ENCODE measurements at regions not wholly inside any gene's neighbourhood (a gene's known extent, or its start where the extent isn't known, plus 50 kb on each side); places are given as distances from the start of the nearest gene placed in this dataset.
A peak's percentile ranks its signal among the peaks of the same experiment; 100 is the strongest.

DNA sequence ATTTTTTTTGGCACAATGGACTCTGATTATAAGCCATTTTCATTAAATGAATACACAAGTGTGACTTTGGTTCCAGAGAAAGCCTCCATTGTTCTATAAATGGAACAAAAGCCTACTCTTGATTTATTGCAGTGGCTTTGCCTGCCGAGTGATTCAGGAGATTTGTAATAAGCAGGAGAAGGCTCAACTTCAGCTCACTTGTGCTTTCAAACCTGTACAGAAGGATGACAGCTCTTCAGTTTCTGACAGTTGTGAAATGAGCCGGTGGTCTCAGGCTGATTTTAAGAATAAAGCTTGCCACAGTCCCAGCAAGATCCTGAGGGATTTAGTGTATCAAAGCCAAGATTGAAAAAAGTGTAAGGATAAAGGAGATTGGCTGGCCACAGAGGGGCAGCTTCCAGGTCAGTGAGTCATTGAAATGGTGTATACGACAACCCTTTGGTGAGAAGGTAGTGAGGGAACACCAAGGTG is 438.8 kb upstream of the TGFBR2 start:
- no peak for DNase-seq (ENCODE audit: low read depth in 2 of 2)

DNA sequence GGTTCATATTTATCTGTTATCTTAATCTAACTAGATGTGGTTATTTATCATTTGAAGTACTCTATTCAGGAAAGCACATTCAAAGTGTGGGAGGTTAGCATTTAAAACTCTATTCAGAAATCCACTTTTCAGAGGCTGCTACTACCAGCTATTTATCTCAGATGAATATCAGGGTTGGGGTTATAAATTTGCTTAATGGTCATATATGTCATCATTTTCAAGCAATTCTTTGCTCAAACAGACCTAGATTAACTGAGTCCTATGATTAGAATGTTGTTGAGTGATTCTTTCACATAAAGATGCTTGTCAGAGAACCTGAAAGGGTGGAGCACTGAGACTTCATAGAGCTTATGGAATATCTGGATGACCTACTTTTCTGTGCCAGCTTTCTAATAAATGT is 436.9 kb upstream of the TGFBR2 start:
- DNase-seq (ENCODE audit: low read depth in 2 of 2) = no peak

DNA sequence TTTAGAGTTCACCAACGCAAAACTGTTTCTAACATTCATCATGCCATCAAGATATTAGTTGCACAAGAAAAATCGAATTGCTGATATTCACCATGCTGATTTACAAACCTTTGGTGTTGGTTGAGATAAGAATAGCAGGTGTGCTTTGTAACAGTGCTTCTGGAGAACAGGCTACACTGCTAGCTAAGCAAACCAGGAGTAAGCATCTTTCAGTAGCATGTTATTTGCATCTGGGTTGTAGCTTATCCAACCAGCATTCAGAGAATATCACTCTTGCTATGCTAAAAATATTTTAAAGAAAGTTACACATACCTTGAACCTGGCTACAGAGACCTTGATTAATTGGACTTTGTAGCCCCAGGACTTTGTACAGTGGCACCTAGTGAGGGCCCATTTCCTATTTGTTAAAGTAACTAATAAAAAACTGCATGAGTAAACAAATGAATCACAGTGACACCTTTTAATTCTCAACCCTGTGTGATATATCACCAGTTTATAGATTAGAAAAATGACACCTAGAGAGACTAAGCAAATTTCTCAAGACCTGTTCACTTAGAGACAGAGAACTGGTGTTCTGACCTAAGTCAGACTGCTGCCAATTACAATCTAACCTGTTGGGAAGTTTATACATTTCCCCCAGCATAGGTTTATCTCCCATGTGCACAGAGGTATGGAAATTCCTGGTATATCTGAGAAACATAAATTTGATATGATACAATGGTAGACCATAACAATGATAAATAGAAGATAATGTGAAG is 435.5 kb upstream of the TGFBR2 start:
- no peak for DNase-seq (ENCODE audit: low read depth in 2 of 2)

DNA sequence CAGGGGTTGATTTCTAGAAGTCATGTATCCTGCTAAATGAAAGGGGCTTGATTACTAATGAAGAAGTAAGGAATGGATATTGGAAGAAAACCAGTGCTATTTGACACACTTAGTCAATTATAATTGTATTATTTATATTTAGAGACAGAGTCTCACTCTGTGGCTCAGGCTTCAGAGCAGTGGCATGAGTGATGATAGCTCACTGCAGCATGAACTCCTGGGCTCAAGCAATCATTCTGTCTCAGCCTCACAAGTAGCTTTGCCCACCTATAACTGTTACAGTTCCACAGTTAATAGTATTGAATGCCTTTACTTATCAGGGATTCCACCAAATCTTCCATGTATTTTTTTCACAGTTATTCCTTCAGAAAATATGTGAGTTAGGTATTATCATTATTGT is 432.0 kb upstream of the TGFBR2 start:
- DNase-seq (ENCODE audit: low read depth in 2 of 2) = no peak

DNA sequence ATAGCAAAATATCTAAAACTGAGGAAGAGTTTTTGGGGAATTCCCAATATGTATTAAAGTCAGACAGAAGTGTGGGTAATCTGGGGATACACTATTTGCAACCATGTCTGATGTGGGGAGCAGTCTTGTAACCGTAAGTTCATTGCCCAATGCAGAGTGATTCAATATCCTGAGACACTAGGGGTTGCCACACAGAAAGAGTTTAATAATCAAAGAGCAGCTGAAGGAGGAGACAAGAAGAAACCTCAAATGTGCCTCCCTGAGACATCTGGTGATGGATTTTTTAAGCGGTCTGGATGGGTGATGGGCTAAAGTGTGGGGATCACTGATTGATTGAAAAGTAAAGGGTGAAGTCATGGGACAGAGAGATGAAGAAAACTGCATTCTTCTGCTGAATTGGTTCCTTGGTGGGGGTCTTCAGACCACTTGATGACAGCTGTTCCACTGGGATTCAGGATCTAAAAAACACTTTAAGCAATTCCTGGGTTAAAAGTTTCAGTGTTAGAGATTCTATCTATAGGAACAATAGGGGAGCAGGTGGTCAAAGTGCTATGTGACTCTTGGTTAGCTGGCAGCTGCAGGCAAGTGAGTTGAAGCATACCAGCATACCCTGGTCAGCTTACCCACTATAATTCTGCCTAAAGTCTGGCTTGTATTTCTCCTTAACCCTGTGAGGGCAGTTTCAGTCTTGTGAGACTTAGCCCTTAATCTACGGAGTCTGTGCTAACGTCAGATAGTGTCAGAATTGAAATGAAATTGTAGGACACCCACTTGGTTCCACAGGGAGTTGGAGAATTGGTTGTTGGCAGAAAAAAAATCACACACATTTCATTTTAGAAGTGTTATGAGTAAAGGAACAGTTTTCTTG is 425.9 kb upstream of the TGFBR2 start:
- DNase-seq (ENCODE audit: low read depth in 2 of 2) = no peak

DNA sequence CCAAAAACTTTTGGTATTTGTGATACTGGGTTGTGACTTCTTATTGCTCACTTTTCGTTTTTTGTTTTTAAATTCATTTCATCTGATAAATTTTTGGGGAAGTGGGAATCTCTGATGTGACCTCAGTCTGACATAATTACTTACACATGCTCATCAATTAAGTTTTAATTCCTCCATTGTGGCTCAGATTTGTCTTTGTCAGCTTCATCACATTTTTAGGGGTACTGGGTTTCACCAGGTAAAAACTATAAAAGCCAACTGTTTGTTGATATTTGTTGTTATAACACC is 425.3 kb upstream of the TGFBR2 start:
- no peak for DNase-seq (ENCODE audit: low read depth in 2 of 2)

DNA sequence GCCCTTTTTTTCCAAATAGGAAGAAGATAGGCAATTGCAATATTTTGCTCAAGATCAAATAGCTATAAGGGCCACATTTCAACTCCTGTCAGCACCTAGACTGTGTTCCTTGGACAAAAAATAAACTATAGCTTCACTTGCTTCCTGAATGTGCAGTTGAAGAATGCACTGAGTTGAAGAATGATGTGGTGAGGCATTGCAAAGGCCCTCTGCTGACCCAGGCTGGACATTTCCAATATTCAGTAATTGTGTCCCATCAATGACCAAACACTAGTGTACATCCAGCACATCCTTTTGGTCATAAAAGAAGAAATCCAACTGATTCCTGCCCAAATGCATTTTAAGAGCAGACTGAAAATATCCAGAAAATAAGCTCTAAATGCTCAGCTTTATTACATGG is 424.8 kb upstream of the TGFBR2 start:
- DNase-seq (ENCODE audit: low read depth in 2 of 2) = no peak

DNA sequence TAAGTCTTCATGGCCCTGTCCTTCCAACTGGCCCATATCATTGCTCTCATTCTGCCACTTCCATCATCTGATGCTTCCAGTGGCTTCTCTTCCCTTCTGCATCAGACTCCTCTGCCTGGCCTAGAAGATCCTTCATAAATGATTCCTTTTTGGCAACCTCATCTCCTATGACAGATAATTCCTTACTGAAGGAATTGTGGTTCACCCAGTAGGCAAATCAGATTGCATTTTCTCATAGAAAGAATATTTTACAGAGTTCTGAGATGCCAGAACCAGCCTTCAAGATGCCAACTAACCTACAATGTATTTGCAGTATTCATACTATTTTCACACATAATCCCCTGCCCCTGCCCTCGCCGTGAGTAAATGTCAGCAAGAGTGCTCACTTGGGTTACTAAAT is 423.0 kb upstream of the TGFBR2 start:
- no peak for DNase-seq (ENCODE audit: low read depth in 2 of 2)

DNA sequence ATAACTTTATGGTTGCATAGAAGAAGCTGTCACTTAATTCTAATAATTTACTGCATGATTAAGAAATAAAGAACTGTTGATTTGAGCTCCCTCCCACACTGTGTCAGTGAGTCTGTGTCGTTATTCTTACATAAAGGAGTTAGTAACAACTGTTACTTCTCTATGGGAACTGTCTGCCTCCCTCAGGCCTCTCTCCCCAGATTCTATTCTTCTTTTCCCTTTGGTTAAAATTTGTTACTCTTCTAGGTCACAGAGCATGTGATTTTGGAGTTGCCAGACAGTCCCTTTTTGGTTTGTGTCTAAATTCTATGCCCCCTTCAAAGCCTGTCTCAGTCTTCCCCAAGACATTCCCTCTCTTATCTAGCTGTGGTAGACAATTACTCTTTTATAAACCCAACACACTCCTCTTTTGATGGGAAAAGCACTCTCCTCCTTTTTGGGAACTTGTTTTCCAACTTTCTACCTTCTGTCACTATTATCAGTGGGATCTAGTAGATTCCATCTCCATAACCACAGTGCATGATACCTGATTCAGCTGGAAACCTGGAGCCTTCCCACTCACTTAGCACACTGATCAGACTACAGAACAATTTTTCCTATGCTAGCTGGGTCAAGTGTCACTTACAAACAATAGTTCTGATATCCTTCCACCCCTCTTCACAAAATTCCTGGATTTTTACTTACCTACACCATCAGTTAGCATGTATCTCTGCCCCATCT is 422.1 kb upstream of the TGFBR2 start:
- no peak for DNase-seq (ENCODE audit: low read depth in 2 of 2)

DNA sequence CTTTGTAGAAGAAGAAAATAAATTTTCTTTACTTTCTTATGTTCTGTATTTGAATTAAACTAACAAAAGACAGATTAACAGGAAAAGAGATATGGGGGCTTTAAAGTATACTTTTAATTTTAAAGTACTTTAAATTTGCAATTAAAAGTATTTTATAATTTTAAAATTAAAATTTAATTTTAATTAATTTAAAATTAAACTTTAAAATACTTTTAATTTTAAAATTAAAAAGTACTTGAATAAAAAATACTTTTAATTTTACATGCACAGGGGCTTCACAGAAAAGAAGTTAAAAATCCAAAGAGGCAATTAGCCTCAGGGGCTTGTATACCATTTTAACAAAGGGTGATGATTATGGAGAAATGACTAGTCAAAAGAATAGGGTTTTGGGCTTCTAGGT is 420.5 kb upstream of the TGFBR2 start:
- no peak for DNase-seq (ENCODE audit: low read depth in 2 of 2)

DNA sequence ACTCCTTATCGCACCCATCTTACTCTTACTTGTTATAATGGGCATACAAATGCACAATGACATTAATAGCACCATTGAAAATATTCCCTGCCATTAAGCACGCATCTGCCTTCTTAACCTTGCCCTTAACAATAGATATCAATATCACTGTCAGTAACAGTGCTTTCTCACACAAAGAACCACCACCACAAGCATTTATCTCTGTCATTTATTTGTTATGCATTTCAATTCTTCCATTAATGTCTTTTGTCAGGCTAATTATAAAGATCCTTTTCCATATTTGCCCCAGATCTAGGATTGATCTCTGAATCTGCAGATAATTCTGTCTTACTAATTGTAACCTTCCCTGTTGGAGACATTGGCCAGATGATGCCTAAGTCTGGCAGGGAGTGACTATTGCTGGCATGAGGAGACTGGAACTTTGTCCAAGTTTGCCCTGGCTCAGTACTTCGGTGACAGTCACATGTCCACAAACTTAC is 419.6 kb upstream of the TGFBR2 start:
- no peak for DNase-seq (ENCODE audit: low read depth in 2 of 2)

DNA sequence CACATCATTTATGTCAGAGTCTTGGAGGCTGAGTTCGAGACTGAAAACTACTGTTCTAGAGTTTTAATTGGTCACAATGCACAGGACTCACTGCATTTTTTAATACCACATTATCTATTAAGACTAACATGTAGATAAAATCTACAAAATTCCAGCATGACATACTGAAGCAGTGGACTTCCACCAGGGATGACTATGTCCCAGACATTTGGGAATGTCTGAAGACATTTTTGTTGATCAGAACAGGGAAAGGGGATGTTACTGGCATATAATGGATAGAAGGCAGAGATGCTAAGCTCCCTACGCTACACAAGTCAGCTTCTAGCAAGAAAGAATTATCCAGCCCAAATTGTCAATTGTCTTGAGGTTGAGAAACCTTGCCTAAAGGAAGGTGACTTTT is 419.0 kb upstream of the TGFBR2 start:
- DNase-seq (ENCODE audit: low read depth in 2 of 2) = no peak

DNA sequence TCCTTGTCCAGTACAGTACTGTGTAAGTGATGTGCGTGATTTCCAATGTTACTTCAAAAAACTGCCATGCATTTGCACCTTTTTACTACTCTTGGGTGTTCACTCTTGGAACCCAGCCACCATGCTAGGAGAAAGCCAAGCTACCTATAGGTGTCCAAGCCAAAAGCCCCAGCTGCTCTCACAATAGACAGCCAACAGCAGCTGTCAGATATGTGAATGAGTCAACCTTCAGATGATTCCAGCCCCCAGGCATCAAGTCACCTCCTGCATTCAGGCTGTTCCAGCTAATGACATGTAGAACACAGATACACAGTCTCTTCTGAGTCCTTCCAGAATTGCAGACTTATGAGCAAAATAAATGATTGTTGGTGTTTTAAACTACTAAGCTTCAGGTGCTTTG is 417.7 kb upstream of the TGFBR2 start:
- DNase-seq (ENCODE audit: low read depth in 2 of 2) = no peak

DNA sequence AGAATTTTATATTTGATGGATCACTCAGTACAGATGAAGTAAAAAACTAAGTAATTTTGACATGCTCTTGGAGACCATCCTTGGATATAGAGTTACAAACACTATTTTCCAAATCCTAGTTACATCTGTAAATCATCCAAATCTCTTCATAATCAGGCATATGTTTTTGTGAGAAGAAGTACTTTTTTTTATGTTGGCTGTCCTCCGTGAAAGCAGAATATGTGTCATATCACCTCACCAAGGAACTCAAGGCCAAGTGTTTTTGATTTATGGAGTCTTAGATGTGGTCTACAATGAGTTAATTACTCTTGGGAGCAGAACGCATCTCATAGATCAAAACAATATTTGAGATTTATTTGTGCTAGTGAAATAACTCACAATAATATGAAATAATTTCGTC is 416.5 kb upstream of the TGFBR2 start:
- no peak for DNase-seq (ENCODE audit: low read depth in 2 of 2)

DNA sequence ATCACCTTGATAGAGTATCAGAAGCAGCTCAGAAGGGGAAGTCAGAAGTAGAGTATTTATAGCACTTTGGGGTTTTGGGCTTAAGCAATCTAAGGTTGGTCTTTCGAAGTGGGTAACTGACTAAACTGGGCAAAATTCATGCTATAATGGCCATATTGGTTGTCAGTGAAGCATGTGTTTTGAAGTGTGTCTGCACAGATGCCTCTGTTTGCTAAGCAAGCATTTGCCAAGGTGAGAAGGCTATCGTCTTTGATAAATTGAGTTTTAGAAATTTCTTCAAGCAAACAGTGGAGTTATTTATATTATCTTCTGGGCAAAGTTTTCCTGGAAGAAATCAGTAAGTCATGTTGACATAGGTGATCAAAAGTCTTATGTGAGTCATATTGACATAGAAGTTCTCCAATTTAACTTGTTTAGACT is 412.8 kb upstream of the TGFBR2 start:
- DNase-seq (ENCODE audit: low read depth in 2 of 2) = no peak

DNA sequence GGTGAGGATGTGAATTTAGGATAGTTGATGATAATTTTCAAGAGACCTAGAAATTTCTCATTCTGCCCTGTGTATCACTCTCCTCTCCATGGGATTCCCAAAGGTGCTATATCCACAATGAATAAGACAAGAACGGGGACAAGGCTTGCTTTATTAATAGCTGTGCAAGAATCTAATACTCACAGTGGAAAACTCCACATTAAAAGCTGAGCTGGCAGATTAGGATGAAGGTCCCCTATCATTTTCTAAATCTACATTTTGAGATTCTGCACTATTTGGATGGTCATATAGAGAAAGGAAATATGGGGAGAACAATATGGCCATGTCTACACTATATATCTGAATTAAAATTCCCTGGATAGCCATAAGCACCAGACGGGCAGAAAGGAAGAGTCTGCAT is 411.0 kb upstream of the TGFBR2 start:
- DNase-seq (ENCODE audit: low read depth in 2 of 2) = no peak

DNA sequence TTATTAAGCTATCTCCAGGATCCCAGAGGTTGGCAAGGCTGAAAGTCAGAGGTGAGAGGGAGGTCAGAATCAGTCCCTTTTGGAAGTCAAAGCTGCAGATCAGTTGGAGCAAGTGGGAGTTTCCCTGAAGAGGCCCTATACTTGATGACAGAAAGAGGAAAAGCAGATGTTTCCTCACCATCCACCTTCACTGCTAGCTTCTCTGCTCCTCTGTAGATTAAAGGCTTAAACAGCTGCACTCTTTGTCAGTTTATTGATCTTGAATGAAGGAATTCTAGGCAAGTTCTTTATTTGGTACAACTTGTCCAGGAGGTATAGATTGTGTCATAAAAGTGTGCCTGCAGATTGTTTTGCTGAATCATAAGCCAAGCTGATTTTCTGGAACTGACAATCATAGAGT is 408.2 kb upstream of the TGFBR2 start:
- no peak for DNase-seq (ENCODE audit: low read depth in 2 of 2)

DNA sequence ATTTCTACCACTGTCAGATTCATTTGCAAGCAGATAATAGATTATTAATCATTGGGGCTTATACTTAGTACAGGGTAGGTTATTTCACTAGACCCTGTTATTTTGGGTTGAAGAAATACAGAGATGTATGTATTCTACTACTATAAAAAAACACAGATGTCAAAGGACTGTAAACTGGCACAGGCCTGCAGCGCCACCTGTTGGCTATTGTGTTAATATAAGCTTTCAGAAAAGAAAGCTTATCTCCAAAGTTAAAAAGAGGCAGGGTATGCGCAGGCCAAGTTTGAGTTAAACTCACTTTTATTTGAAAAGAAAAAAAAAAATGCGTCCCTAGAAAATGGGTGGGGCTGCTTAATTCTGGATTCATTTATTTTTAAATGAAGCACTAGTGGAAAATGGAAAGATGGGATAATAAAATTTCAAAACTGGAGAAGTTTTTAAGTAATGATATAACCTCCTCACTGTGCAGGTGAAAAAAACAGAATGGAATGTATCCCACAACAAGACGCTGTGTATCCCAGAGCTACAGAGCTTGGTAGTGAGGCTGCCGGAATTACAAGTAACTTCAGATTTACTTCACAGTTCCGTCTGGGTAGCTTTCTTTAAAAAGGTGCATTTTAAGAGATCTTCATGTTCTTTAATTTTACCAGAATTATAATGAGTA is 407.2 kb upstream of the TGFBR2 start:
- peak; percentile 36 to 45 for DNase-seq (ENCODE audit: low read depth in 2 of 2)

DNA sequence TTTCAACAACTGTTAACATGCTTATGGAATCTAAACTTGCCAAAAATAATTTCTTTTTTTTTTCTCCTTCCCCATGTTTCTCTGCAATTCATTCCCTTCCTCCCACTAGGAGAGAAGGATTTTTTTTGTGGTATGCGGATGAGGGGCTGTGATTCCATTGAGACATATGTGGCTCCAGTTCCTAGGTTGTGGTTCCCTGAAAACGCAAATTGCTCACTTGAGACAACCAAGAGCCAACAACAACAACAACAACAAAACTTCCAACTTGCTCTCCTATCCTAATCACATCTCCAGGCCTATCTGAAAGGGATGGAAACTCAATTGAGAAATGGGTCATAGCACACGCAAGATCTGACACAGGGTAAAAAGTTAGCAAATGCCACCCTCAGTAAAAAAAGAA is 406.5 kb upstream of the TGFBR2 start:
- no peak for DNase-seq (ENCODE audit: low read depth in 2 of 2)

DNA sequence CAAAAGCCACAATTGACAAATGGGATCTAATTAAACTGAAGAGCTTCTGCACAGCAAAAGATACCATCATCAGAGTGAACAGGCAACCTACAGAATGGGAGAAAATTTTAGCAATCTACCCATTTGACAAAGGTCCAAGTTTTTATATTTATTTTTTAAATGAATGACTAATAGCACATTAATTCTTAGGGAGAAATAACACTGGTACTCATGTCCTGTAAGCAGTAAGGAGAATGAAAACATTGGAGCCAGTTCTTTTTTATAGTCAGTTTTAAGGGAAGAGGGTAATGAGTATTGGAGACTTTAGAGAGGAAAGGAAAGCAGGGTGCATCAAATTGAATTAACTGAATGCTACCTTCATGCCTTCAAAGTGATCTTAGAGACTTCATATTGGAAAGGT is 404.7 kb upstream of the TGFBR2 start:
- DNase-seq (ENCODE audit: low read depth in 2 of 2) = no peak

DNA sequence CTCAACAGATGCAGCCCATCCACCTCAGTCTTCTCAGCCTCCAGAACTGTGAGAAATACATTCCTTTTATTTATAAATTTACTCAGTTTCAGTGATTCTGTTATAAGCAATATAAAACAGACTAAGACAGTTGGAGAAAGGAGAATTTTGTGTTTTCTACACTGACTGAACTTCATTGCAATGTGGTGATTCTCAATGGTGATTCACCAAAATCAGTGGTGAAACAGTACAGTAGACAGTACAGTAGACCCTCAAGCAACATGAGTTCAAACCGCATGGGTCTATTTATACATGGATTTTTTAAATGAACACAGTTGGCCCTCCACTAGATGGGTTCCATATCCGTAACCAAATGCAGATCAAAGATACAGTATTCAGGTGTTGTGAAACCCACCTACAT is 403.1 kb upstream of the TGFBR2 start:
- no peak for DNase-seq (ENCODE audit: low read depth in 2 of 2)

DNA sequence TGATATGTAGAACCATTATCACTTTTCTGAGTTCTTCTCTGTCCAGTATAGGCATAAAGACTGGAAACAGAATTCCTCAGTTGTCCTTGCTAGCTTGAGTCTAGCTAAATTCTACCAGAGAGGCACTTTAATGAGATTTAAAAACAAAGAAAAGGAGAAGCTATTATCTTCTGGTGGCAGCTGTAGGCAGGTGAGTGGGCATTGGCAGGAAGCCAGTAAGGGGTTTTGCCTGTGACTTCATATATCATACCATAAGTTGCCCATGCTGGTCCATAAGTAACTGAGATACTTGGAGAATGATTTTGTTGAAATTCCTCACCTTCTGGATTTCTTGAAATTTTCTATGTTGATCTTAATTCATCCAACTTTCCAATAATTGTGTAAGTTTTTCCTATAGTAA is 402.3 kb upstream of the TGFBR2 start:
- no peak for DNase-seq (ENCODE audit: low read depth in 2 of 2)

All from activated CD8-positive, alpha-beta memory T cell treated with anti-CD3 and anti-CD28 coated beads for 4 hours (primary cell).